H1 (cell line): ENCODE measurements at regions not wholly inside any gene's neighbourhood (a gene's known extent, or its start where the extent isn't known, plus 50 kb on each side); places are given as distances from the start of the nearest gene placed in this dataset.

Source experiments
- CTCF ChIA-PET: fragments of 300-600 bp; sonication (Branson Sonifier 250); formaldehyde crosslinking; loops from one replicate; lab custom pipeline; 2021; ENCODE audit not compliant: partially characterized antibody; lab: Charles Lee
- POLR2A ChIA-PET: fragments of 300-600 bp; sonication (Branson Sonifier 250); formaldehyde crosslinking; loops from one replicate; lab custom pipeline; 2021; ENCODE audit warnings: inconsistent platforms; ENCODE audit not compliant: partially characterized antibody; lab: Charles Lee
- DNase-seq, 2 experiments: peaks; one replicate each; pipeline versions ENCODE4 v3.0.0 to v3.0.0-alpha.2; 2010 to 2022; ENCODE audit warnings: low spot score in 2 of 2, low read depth in 1 of 2, mixed read lengths in 1 of 2
- FAIRE-seq: peaks from 2 replicates; lab custom pipeline; 2011; peaks lifted over from hg19 to GRCh38; lab: Jason Lieb, UNC
- H2AFZ ChIP-seq: 2 replicates; pipeline ENCODE4 v1.8.1; 2012; ENCODE audit warnings: low read length, inconsistent platforms
- H2AK5ac ChIP-seq: 2 replicates; pipeline ENCODE4 v1.6.1; 2013; ENCODE audit warnings: low read depth, low read length
- H2BK120ac ChIP-seq: replicated peaks from 2 replicates; pipeline ENCODE3; 2013; ENCODE audit warnings: low read depth, low read length, inconsistent platforms
- H2BK12ac ChIP-seq: 2 replicates; pipeline ENCODE4 v1.6.1; 2013; ENCODE audit warnings: low read depth, low read length
- H2BK15ac ChIP-seq: 2 replicates; pipeline ENCODE4 v1.6.1; 2013; ENCODE audit warnings: low read length
- H2BK20ac ChIP-seq: 2 replicates; pipeline ENCODE4 v1.6.1; 2013; ENCODE audit warnings: low read length
- H2BK5ac ChIP-seq: 2 replicates; pipeline ENCODE4 v1.6.1; 2013; ENCODE audit warnings: low read depth, low read length
- H3K14ac ChIP-seq: 2 replicates; pipeline ENCODE4 v1.6.1; 2013; ENCODE audit warnings: inconsistent platforms; ENCODE audit not compliant: insufficient read length
- H3K18ac ChIP-seq: 2 replicates; pipeline ENCODE4 v1.6.1; 2013; ENCODE audit warnings: low read length; ENCODE audit errors: extremely low read depth
- H3K23ac ChIP-seq: 2 replicates; pipeline ENCODE4 v1.6.1; 2013; ENCODE audit warnings: inconsistent platforms; ENCODE audit not compliant: insufficient read length
- H3K23me2 ChIP-seq: 2 replicates; pipeline ENCODE4 v1.6.1; 2013; ENCODE audit warnings: low read depth, low read length
- H3K27ac ChIP-seq: 2 replicates; pipeline ENCODE4 v1.6.1; 2011; ENCODE audit warnings: low read depth, low read length, inconsistent platforms
- H3K27me3 ChIP-seq, 4 experiments: replicated peaks in 1 of 4; 1 replicate in 1 of 4; 2 replicates in 3 of 4; pipeline versions ENCODE4 v1.6.1 to v1.8.1; 2011 to 2013; ENCODE audit warnings: low read length in 3 of 4, mild to moderate bottlenecking in 3 of 4, inconsistent platforms in 2 of 4, mixed read lengths in 2 of 4, moderate library complexity in 1 of 4; ENCODE audit not compliant: control insufficient read depth in 3 of 4, insufficient read depth in 3 of 4; ENCODE audit errors: extremely low read depth in 1 of 4
- H3K36me3 ChIP-seq, 4 experiments: 2 replicates each; pipeline versions ENCODE4 v1.6.1 to v1.8.1; 2011 to 2013; ENCODE audit warnings: mild to moderate bottlenecking in 4 of 4, low read length in 3 of 4, moderate library complexity in 2 of 4, control low read depth in 1 of 4, inconsistent platforms in 1 of 4; ENCODE audit not compliant: insufficient read depth in 4 of 4, control insufficient read depth in 2 of 4
- H3K4ac ChIP-seq: replicated peaks from 2 replicates; pipeline ENCODE3; 2013; ENCODE audit warnings: low read length, low read depth, mixed read lengths, inconsistent platforms; ENCODE audit not compliant: insufficient read length
- H3K4me1 ChIP-seq, 4 experiments: replicated peaks in 1 of 4; 1 replicate in 1 of 4; 2 replicates in 3 of 4; pipeline versions ENCODE4 v1.6.1 to v1.8.1; 2011 to 2013; ENCODE audit warnings: low read length in 3 of 4, inconsistent platforms in 2 of 4, mixed read lengths in 1 of 4; ENCODE audit not compliant: insufficient read depth in 4 of 4, control insufficient read depth in 3 of 4
- H3K4me2 ChIP-seq, 2 experiments: 2 replicates each; pipeline versions ENCODE4 v1.6.1 to v1.8.1; 2011 to 2013; ENCODE audit warnings: low read depth in 2 of 2, low read length in 2 of 2, control low read depth in 1 of 2, inconsistent platforms in 1 of 2, mild to moderate bottlenecking in 1 of 2; ENCODE audit not compliant: insufficient read depth in 1 of 2
- H3K4me3 ChIP-seq, 4 experiments: fragments of 200-600, 300-600 bp in 1 of 4; sonication (generic), shearing (Covaris generic), sonication (Bioruptor Twin) in 1 of 4; 2 replicates each; pipeline versions ENCODE4 v1.5.1 to v1.8.1; 2011 to 2016; ENCODE audit warnings: low read length in 4 of 4, low read depth in 3 of 4, control low read depth in 2 of 4, inconsistent platforms in 2 of 4, mild to moderate bottlenecking in 2 of 4, mixed read lengths in 1 of 4, moderate library complexity in 1 of 4; ENCODE audit not compliant: insufficient read depth in 2 of 4; ENCODE audit errors: extremely low read depth in 1 of 4
- H3K56ac ChIP-seq: replicated peaks from 2 replicates; pipeline ENCODE3; 2013; ENCODE audit warnings: low read depth, mild to moderate bottlenecking, mixed read lengths, low read length, inconsistent platforms; ENCODE audit not compliant: insufficient read length
- H3K79me1 ChIP-seq: 2 replicates; pipeline ENCODE4 v1.6.1; 2013; ENCODE audit warnings: low read depth, low read length, control low read depth
- H3K79me2 ChIP-seq, 2 experiments: 2 replicates each; pipeline versions ENCODE4 v1.6.1 to v1.8.1; 2012 to 2013; ENCODE audit warnings: low read length in 2 of 2, mild to moderate bottlenecking in 2 of 2, inconsistent platforms in 1 of 2; ENCODE audit not compliant: insufficient read depth in 2 of 2, control insufficient read depth in 1 of 2
- H3K9ac ChIP-seq, 4 experiments: replicated peaks in 1 of 4; 1 replicate in 1 of 4; 2 replicates in 3 of 4; pipeline versions ENCODE4 v1.6.1 to v1.8.1; 2011 to 2013; ENCODE audit warnings: low read depth in 3 of 4, low read length in 3 of 4, control low read depth in 2 of 4, mild to moderate bottlenecking in 2 of 4, moderate library complexity in 2 of 4, inconsistent platforms in 1 of 4; ENCODE audit errors: extremely low read depth in 1 of 4
- H3K9me3 ChIP-seq, 2 experiments: 2 replicates each; pipeline versions ENCODE4 v1.6.1 to v1.8.1; 2012 to 2013; ENCODE audit warnings: mild to moderate bottlenecking in 2 of 2, moderate library complexity in 2 of 2, control low read depth in 1 of 2, inconsistent platforms in 1 of 2, low read depth in 1 of 2, low read length in 1 of 2, mixed read lengths in 1 of 2; ENCODE audit not compliant: insufficient read depth in 2 of 2
- H4K20me1 ChIP-seq, 2 experiments: replicated peaks in 1 of 2; 2 replicates each; pipeline versions ENCODE3 to v1.8.1; 2011 to 2013; ENCODE audit warnings: inconsistent platforms in 2 of 2, low read length in 2 of 2, mild to moderate bottlenecking in 1 of 2; ENCODE audit not compliant: insufficient read depth in 2 of 2, control insufficient read depth in 1 of 2
- H4K5ac ChIP-seq: 2 replicates; pipeline ENCODE4 v1.6.1; 2013; ENCODE audit warnings: low read length, low read depth, mixed read lengths, inconsistent platforms; ENCODE audit not compliant: insufficient read length
- H4K8ac ChIP-seq: 2 replicates; pipeline ENCODE4 v1.8.0; 2013; ENCODE audit warnings: mild to moderate bottlenecking, moderate library complexity, low read length, inconsistent platforms; ENCODE audit not compliant: insufficient read depth; ENCODE audit errors: extremely low read depth
- H4K91ac ChIP-seq: replicated peaks from 2 replicates; pipeline ENCODE3; 2013; ENCODE audit warnings: low read length, mixed read lengths, inconsistent platforms; ENCODE audit not compliant: insufficient read length
- BCL11A ChIP-seq, 2 experiments: IDR thresholded peaks; one replicate each; pipeline ENCODE4 v1.6.1; 2011; ENCODE audit warnings: low read depth in 2 of 2, low read length in 2 of 2, mild to moderate bottlenecking in 2 of 2
- CBX8 ChIP-seq: fragments of 300-800, 300-1000 bp; sonication (generic); IDR thresholded peaks from 2 replicates; pipeline ENCODE4 v1.7.1; 2016; ENCODE audit warnings: low read depth, low read length, borderline replicate concordance
- CHD1 ChIP-seq: IDR thresholded peaks from 2 replicates; pipeline ENCODE4 v1.6.1; 2012; ENCODE audit warnings: low read depth, low read length, improper control_type of control experiment
- CREB1 ChIP-seq: IDR thresholded peaks from 2 replicates; pipeline ENCODE4 v1.6.1; 2012; ENCODE audit warnings: inconsistent platforms
- EGR1 ChIP-seq: IDR thresholded peaks from 2 replicates; pipeline ENCODE4 v1.6.1; 2011; ENCODE audit warnings: low read depth, low read length, borderline replicate concordance
- KDM1A ChIP-seq: fragments of 200-600, 300-600 bp; sonication (generic); IDR thresholded peaks from 2 replicates; pipeline ENCODE4 v1.7.1; 2016; ENCODE audit warnings: mild to moderate bottlenecking, low read length, borderline replicate concordance
- KDM4A ChIP-seq: IDR thresholded peaks from one replicate; pipeline ENCODE4 v1.7.1; 2012; ENCODE audit warnings: low read depth, mild to moderate bottlenecking, moderate library complexity, low read length, inconsistent platforms; ENCODE audit not compliant: severe bottlenecking
- MAFK ChIP-seq: IDR thresholded peaks from 2 replicates; pipeline ENCODE4 v1.6.1; 2012; ENCODE audit warnings: low read depth, mild to moderate bottlenecking, improper control_type of control experiment, low read length
- PHF8 ChIP-seq: fragments of 200-600 bp; sonication (generic); conservative IDR thresholded peaks from 2 replicates; pipeline ENCODE4 v1.7.1; 2012; ENCODE audit warnings: low read depth, mild to moderate bottlenecking, inconsistent platforms, low read length, moderate library complexity
- SP4 ChIP-seq: IDR thresholded peaks from 2 replicates; pipeline ENCODE4 v1.6.1; 2012; ENCODE audit warnings: low read length, inconsistent platforms
- SUZ12 ChIP-seq: fragments of 200-600 bp; sonication (generic); IDR thresholded peaks from 2 replicates; pipeline ENCODE4 v1.6.1; 2012; ENCODE audit warnings: mild to moderate bottlenecking, inconsistent platforms, low read length, moderate library complexity, mixed read lengths
- TAF1 ChIP-seq: IDR thresholded peaks from 2 replicates; pipeline ENCODE4 v1.6.1; 2011; ENCODE audit warnings: mild to moderate bottlenecking, low read depth, low read length
- ZNF274 ChIP-seq: IDR thresholded peaks from 2 replicates; pipeline ENCODE4 v1.7.0; 2012; ENCODE audit warnings: low read length, borderline replicate concordance; ENCODE audit errors: extremely low read depth
- WGBS, 2 experiments: shearing (Covaris generic) in 1 of 2; methylation state at CpG; one replicate each; pipeline versions ENCODE4 v1.1.6 to v1.1.7; 2013 to 2015; ENCODE audit warnings: low lambda C conversion rate in 2 of 2, mixed read lengths in 2 of 2, inconsistent platforms in 1 of 2, low coverage in 1 of 2, missing lambda C conversion rate in 1 of 2; ENCODE audit not compliant: insufficient replicate concordance in 2 of 2, insufficient coverage in 1 of 2, insufficient read length in 1 of 2; ENCODE audit errors: extremely low coverage in 1 of 2, missing lambda C conversion rate in 1 of 2; 5-methylcytosine and 5-hydroxymethylcytosine counted together

DNA sequence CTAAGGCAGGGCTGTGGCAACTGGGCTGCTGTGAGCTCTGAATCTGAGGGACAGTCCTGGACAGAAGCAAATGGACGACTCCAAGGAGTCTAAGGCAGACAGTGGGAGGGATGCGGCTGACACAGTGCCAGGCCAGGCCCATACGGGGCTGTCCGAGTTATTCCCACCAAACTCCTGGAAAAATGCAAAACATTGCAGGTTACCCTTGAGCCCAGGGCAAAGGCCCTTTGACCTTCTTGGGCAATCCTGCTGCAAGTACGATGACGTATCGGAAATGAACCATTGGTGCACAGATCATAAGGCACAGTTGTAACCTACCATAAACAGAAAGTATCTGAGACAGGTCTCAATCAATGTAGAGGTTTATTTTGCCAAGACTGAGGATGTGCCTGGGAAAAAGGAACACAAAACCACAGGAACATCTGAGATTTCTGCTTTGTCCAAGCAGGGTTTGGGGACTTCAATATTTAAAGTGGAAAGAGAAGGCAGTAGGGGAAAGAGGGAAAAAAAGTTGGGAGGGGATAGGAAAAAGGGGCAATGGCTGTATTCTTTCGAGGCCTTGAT lies 118.9 kb downstream of the DACT2 start:
- TF ChIP-seq EGR1 (no peak), CBX8 (no peak), MAFK (no peak), BCL11A (IDR thresholded peaks at IDR 0.05; ENCODE audit: low read depth in 2 of 2, low read length in 2 of 2) (no peak), TAF1 (no peak), CREB1 (no peak), KDM4A (no peak), SUZ12 (no peak), ZNF274 (no peak), SP4 (no peak), CHD1 (no peak), KDM1A (no peak), PHF8 (no peak)
- CTCF ChIA-PET, result interaction anchor here (0.7 to 4.5 kb wide), 8 partner anchors 9 to 169 kb away, joined by 3 to 24 read pairs (median 4); no protein-coding TSS in a partner anchor

More for the DNA sequence above, 118.9 kb downstream of the DACT2 start:
- Histone ChIP-seq H3K14ac (no peak overlapping the region), H3K27ac (no peak overlapping the region), H3K4me1 (no peaks in the 10 kb centered on the region), H3K4me3 (no peak overlapping the region), H3K56ac (no peak overlapping the region), H2AFZ (no peak overlapping the region), H3K79me1 (no peaks in the 10 kb centered on the region), H4K8ac (no peak overlapping the region), H3K4me2 (no peak overlapping the region), H3K36me3 (no peaks in the 10 kb centered on the region), H2AK5ac (no peak overlapping the region), H3K79me2 (no peaks in the 10 kb centered on the region), H3K18ac (no peak overlapping the region), H2BK20ac (no peak overlapping the region), H2BK12ac (no peak overlapping the region), H3K23ac (no peak overlapping the region), H3K4ac (no peak overlapping the region), H2BK120ac (no peak overlapping the region), H3K27me3 (no peaks in the 10 kb centered on the region), H2BK5ac (no peak overlapping the region), H4K91ac (no peak overlapping the region), H4K20me1 (no peaks in the 10 kb centered on the region), H3K23me2 (no peaks in the 10 kb centered on the region), H3K9ac (no peak overlapping the region), H4K5ac (no peak overlapping the region), H2BK15ac (no peak overlapping the region), H3K9me3 (peaks cover 0 to 2% of the 10 kb centered on the region in 2 experiments; a peak in 1 of 4 replicates)
- POLR2A ChIA-PET, result no interaction called here
- DNase-seq (no peak), FAIRE-seq (no peak)
- WGBS, 2 experiments, result 95% methylated on average over 8 of the region's 8 CpGs; no CpG with 5 or more reads in 1 of the 2 experiments
